ENCODE measurements at regions not wholly inside any gene's neighbourhood (a gene's known extent, or its start where the extent isn't known, plus 50 kb on each side); places are given as distances from the start of the nearest gene placed in this dataset.

GRCh38 chr7:20945451-20945850 lies 158.8 kb upstream of the SP8 start:
- DNase-seq (ENCODE audit: low read depth): no peak

- no peak for DNase-seq (ENCODE audit: low read depth)
Measured at GRCh38 chr7:20952916-20953315, 166.2 kb upstream of the SP8 start.

DNA sequence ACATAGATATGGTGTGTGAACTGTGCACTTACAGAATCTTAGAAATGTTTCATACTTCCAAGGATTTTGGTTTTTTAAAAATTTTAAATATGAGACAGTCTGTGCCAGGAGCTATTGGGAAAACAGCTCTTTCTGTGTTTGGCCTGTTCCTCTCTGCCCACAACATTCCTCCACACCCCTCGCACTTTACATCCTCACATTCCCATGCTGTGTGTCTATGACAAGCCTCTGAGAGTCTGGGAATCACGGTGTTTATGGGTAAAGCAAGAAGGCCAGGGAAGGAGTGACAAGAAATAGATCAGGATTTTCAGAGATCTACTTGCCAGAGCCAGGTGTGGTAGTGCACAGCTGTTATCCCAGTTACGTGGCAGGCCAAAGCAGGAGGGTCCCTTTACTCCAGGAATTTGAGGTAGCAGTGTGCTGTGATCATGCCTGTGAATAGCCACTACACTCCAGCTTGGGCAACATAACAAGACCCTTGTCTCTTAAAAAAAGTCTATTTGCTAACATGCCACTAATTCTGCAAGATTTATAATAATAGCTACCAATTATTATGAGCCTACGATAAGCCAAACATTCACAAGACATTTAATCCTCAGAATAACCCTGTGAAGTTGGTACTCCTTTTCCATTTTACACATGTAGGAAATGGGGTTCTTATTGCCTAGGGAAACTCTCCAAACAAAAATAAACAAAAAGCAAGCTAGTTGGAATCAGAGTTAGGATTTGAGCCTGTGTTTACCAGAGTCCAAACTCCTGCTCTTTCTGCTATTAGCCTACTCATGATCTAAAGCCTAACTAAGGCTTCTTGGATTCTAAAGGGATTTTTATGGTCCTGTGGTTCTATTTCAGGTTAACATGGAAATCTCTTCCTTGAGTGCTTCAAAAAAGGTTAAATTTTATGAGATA lies 168.3 kb upstream of the SP8 start:
- no peak for DNase-seq (ENCODE audit: low read depth)

DNA sequence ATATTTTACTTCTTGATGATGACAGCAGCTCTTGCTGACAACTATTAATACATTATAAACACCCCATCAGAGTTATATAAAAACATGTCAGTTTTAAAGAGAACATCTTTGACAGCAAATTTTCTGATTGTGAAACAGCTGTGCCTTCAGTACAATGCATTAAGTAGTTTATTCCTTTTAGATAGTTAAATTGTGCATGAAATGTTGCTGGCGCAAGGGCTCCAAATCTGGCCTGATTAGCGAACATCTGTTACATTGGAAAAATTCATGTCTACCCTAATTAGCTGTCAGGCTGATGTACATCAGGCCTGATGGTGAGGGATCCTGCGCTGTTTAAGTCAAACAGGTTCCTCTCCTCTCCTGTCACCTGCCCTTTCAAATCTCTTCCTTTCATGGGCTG lies 171.9 kb upstream of the SP8 start:
- no peak for DNase-seq (ENCODE audit: low read depth)

DNA sequence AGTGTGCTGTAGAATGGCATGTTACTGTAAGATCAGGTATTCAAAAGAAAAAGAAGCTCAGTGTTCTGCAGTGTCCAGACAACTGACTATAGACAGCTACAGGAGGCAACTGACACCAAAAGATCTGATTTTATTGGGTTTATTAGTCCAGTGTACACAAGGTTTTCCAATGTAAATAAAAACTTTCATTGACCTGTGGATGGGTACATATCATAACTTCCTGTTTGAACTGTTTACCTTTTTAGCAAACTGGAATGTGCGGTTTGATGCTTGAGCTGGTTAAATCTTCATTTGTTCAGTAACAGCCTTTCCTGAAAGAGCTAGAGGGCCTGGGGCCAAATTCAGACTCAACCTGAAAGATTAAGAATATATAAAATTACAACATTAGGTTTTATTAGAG lies 172.6 kb upstream of the SP8 start:
- no peak for DNase-seq (ENCODE audit: low read depth)

DNA sequence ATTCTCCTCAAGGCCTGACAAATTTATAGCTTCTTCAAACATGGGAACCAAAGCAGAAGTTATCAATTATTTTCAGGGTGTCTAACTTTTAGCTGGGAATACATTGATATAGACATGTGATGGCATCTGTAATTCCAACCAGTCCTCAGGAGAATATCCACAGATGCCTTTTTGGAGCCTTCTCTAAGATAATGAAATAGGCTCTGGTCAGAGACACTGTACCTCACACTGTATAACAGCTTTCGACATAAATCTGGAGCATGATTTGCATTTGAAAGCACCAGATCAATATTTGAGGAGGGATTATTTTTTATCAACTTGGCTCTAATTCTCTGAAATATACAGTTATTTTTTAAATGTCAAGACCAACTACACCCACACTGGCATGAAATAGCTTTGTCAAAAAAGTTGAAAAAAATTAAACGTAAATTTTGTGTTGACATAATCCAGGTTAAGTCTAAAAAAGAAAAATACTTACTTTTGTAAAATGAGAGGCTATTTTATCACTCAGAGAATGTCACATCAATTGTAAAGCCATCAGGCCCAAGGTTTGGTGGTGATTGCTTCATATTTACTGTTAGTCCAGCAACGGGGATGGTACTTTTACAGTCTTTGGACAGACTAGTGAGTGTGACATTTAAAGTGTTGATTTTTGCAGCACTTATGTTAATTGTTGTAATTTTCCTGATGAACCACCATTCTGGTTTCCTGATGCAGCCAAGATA lies 177.0 kb upstream of the SP8 start:
- DNase-seq (ENCODE audit: low read depth): no peak

- DNase-seq (ENCODE audit: low read depth): no peak
Measured at GRCh38 chr7:20964281-20964918, 177.7 kb upstream of the SP8 start.

DNA sequence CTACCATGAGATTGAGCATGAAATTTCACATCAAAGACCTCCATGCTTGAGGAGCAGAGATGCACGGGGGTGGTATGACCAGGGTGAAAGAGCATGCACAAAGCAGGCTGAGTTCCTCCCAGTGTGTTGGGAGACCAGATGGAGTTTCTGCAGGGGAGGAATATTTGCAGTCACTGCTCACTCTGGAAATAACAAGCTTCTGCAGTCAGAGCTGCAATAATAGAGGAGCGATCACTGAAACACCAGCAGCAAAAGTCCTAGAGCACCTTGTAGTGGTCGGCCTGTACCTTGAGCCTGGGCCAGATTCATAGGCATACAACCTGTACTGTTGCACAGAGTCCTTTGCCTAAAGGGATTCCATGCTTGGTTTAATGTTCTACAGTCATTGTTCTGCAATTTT lies 184.5 kb upstream of the SP8 start:
- DNase-seq (ENCODE audit: low read depth): no peak

GRCh38 chr7:20980232-20980631 lies 193.5 kb upstream of the SP8 start:
- DNase-seq (ENCODE audit: low read depth): no peak

DNA sequence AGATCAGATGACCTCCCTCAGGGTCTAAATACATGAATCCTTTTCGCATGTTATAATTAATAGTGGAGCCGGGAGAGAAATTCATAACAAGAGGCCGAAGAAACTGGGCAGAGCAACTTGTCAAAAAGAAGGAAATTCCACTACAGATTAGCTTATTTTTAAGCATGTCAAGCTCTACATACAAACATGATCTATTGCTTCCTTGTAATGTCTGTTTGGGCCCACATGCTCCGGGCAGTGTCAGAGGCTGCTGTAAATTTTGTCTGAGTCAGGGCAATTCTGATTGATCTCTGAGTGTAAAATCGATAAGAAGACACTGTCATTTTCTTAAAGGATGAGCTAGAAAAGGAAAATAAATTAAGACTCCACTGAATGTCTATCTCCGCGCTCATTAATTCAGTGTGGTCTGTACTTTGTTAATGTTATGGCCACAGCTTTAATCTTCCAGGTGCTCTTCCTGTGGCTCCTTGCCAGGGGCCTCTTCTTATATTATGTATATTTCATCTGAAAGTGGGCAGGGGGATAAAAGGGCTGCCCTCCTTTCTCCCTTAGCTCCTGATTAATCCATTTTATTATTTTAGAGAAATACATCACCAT lies 194.1 kb upstream of the SP8 start:
- DNase-seq (ENCODE audit: low read depth): no peak

- DNase-seq (ENCODE audit: low read depth): no peak
Measured at GRCh38 chr7:20988340-20988739, 201.7 kb upstream of the SP8 start.

DNA sequence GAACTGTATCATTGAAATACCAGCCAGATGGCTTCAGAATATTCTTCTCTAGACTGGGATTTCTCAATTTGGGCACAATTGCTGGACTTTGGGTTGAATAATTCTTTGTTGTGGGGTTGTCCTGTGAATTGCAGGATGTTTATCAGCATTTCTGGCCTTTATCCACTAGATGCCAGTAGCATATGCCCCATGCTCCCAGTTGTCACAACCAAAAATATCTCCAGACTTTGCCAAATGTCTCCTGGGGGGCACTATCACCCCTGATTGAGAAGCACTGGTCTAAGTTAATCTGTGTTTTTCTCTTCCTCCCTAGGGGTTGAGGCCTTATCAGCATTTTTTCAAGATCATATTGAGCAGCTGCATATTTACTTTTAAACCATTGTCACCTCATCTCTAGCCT lies 204.9 kb upstream of the SP8 start:
- no peak for DNase-seq (ENCODE audit: low read depth)

GRCh38 chr7:20993693-20994092 lies 207.0 kb upstream of the SP8 start:
- no peak for DNase-seq (ENCODE audit: low read depth)

DNA sequence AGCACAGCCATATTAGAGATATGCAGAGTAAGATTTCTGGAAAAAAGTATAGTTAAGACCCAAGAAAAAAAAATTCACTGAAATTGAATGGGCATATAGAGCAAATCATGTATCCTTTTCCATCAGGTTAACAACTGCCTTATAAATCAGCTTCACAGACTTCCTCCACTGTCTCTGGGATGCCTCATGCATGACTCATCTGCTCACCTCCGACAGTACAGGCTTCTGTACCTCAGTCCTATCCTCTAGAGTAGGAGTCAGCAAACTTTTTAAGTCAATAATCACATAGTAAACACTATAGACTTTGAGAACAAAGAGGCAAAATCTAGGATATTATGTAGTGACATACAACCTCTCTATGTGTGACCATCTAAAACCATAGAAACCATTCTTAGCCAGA lies 211.6 kb upstream of the SP8 start:
- DNase-seq (ENCODE audit: low read depth): no peak

DNA sequence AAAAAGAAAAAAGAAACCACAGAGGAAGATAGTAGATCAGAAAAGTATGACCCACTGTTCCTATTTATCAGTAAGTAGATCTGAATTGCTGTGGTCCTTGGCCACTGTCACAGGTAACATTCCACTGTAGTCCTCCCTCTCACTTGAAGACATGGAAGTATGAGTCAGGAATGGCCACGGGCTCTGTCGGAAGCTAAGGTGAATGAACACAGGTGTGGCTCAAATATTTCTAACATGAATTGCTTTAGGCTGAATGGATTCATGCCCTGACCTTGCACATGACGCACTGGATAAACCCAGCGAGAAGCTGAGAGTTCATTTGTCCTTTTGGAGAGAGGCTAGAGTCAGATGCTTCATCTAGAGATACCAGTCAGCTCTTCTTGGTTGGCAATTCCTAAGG lies 224.5 kb upstream of the SP8 start:
- no peak for DNase-seq (ENCODE audit: low read depth)

- no peak for DNase-seq (ENCODE audit: low read depth)
Measured at GRCh38 chr7:21013765-21014539, 227.3 kb upstream of the SP8 start.

- DNase-seq (ENCODE audit: low read depth): no peak
Measured at GRCh38 chr7:21020667-21021066, 234.0 kb upstream of the SP8 start.

GRCh38 chr7:21023841-21024484 lies 237.3 kb upstream of the SP8 start:
- DNase-seq (ENCODE audit: low read depth): no peak

DNA sequence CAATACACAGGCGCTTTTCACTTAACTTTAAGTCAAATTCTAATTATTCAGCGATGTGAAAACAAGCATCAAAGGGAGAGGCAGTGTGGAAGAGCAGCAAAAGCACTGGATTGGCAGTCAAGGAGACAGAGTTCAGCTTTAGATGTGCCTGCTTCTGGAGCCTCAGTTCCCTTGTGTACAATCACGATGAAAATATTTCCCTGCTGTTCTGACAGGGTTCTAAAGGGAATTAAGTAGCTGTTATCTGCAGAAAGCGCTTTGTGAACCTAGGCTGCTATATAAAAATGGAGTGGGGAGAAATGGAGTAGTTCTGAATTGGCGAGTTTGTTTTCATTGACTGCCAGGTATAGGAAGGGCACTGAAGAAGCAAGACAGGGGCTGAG lies 237.8 kb upstream of the SP8 start:
- no peak for DNase-seq (ENCODE audit: low read depth)

DNA sequence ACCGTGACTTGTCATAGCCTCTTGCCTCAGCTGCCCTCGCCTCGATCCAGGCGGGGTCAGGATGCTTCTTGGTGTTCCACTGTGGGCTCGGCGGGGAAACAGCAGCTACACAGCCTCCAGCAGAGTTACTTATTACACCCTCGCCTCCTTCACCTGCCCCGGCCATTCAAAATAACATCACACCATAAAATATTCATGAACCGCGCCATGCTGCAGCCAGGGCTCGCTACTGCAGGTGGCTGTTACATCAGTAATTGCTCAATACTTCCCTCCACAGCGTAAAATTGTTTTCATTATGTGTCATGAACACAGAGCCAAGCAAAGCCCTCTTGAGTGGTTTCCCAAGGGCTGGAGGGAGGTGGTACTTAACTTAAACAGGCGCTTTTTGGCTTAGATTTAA lies 241.5 kb upstream of the SP8 start:
- no peak for DNase-seq (ENCODE audit: low read depth)

GRCh38 chr7:21028599-21028998 lies 241.9 kb upstream of the SP8 start:
- DNase-seq (ENCODE audit: low read depth): no peak

Data from non-pigmented ciliary epithelial cell (primary cell).